HG02970 (cell line): ENCODE measurements at regions not wholly inside any gene's neighbourhood (a gene's known extent, or its start where the extent isn't known, plus 50 kb on each side); places are given as distances from the start of the nearest gene placed in this dataset.

Experiments
- ATAC-seq: cut with Tn5 transposase; IDR thresholded peaks from one replicate; pipeline ENCODE4 v1.9.1; 2021; ENCODE audit warnings: mild to moderate bottlenecking, moderate library complexity, moderate number of reproducible peaks; ENCODE audit not compliant: unreplicated experiment, low FRiP score

DNA sequence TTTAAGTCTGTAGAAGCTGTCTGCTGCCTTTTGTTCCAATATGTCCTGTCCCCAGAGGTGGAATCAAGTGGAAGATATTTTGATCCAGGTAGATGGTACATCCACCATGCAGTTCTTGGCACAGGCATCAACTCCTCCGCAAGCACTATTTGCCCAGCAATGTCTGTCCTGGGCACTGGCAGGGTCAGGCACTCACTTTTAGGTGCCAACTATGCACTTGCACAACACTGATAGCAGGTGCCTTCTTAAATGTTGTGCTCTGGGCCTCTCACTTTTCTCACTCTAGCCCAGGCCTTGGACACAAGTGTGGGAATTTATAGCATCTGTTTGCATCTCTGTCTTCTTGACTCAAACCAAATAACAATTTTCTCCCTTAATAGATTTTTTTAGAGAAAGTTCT lies 140.5 kb upstream of the UBE2E2 start:
- no peak for ATAC-seq

- no peak for ATAC-seq
Measured at GRCh38 chr3:23062982-23063381, 140.1 kb upstream of the UBE2E2 start.

DNA sequence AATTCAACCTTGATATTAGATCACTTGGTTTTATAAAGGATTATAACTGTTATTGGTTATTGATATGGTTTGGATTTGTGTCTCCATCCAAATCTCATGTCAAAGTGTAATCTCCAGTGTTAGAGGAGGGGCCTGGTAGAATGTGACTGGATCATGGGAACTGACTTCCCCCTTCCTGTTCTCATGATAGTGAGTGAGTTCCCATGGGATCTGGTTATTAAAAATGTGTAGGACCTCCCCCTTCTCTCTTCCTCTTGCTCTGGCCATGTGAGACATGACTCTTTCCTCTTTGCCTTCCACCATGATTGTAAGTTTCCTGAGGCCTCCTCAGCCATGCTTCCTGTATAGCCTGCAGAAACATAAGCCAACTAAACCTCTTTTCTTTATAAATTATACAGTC lies 136.0 kb upstream of the UBE2E2 start:
- no peak for ATAC-seq

DNA sequence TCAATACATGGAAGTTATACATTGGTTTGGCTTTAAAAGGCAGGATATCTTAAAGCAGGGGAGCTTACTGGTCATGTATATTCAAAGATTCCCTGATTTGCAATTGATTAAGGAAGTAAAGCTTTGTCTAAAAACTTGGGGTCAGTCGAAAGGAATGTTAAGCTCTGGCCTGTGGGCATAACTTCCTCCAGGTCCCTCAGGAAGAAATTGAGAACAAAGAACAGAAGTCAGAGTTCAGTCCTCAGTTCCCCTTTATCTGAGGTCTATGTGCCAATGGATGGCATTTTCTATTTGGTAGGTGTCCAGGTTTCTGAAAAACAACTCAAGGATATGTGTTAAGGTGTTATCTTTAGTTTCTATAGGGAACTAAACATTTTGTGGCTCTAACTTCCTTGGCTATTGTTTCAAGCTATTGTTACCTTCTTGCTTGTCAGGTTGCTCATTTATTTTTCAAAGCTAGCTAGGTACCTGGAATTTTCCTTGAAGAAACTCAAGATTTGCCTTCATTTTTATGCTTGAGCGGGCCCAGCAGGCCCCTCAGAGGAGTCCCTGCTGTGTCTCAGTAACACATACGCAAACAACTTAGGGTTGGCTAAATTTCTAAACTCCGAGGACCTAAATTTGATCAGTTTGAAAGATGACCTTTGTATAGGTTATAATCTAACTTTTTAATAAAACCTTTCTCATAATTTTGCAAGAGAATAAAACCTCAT lies 135.0 kb upstream of the UBE2E2 start:
- no peak for ATAC-seq

- no peak for ATAC-seq
Measured at GRCh38 chr3:23071296-23071695, 131.8 kb upstream of the UBE2E2 start.

- no peak for ATAC-seq
Measured at GRCh38 chr3:23071758-23072157, 131.4 kb upstream of the UBE2E2 start.

- no peak for ATAC-seq
Measured at GRCh38 chr3:23072693-23073092, 130.4 kb upstream of the UBE2E2 start.

DNA sequence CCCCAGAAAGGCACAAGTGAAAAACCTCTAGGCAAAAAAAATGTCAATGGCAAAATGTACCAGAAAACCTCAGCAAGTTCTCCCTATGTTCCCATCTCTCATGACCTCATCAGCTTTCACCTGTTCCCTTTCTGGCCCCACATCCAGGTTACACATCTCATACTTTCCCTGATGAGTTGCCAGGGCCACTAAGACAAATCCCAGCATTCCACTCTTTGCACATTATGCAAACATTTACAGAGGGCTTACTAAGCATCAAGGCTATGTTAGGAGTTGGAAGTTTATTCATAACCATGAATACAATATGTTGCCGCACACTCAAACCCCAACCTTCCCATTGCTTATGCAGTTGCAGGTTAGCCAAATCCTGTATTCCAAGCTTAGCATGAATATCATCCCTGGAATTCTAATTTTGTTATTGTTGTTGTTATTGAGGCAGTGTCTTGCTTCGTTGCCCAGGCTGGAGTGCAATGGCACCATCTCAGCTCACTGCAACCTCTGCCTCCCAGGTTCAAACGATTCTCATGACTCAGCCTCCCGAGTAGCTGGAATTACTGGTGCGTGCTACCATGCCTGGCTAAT lies 129.3 kb upstream of the UBE2E2 start:
- no peak for ATAC-seq

GRCh38 chr3:23075496-23075895 lies 127.6 kb upstream of the UBE2E2 start:
- ATAC-seq, result no peak

- no peak for ATAC-seq
Measured at GRCh38 chr3:23076437-23076836, 126.7 kb upstream of the UBE2E2 start.

DNA sequence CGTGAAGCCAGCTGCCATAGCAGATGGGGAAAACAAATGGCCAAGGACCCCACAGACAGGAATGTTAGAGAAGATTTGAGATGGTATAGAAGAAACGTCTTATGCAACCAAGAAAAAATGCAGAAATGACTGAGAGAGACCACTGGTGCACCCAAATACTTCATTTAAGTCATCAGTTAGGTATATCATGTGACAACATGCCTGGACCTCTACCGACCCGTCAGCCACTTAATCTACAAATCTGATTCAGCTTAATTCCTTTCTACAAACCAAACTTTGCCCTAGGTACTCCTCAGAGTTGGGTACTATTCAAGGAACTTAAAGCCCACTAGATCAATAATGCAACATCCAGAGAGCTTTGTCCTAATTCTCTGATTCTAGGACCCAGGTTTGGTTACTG lies 126.0 kb upstream of the UBE2E2 start:
- no peak for ATAC-seq

DNA sequence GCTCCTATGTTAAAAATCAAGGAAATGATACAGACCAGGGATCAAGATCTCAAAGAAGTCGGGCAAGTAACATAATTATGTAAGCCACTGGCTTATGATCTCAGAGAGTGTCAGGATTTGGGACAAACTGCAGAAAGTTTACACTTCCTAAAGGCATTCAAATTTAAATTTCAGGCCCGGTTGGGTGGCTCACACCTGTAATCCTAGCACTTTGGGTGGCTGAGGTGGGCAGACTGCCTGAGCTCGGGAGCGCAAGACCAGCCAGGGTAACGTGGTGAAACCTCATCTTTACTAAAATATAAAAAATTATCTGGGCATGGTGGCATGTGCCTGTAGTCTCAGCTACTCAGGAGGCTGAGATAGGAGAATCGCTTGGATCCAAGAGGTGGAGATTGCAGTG lies 124.4 kb upstream of the UBE2E2 start:
- no peak for ATAC-seq

GRCh38 chr3:23079976-23080375 lies 123.2 kb upstream of the UBE2E2 start:
- no peak for ATAC-seq

DNA sequence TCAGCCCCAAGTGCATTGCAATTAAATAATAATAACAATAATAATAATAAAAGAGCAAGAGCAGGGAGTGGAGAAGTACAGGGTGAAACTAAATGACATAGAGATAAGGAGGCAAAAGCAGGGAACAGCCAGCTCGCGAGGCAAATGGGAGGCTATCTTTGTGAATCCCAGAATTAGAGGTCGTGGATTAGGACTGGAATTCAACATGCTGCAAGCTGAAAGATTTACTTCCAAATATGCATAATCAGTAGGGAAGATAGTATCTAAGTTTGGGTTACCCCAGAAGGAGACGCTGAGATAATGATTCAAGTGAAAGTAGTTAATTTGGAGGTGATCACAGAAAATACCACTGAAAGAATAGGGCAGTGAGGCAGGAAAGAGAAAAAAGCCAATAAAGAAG lies 119.4 kb upstream of the UBE2E2 start:
- ATAC-seq, result no peak

DNA sequence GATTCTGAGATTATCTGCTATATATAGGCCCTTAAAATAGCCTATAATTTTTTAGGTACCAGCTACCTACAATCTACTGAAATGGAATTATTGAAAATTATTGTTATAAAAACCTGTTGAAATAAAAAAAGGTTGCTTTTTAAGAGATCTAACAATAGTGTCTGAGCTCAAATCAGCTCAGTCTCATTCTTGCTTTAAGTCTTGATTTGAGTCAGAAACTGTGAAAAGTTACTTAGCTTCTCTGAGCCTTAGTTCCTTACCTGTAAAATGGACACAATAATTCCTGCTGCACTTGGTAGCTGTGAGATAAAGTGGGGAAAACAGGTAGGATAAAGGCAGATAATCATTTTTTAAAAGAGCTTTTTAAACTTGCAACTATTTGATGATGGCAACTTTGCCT lies 118.8 kb upstream of the UBE2E2 start:
- ATAC-seq, result no peak

DNA sequence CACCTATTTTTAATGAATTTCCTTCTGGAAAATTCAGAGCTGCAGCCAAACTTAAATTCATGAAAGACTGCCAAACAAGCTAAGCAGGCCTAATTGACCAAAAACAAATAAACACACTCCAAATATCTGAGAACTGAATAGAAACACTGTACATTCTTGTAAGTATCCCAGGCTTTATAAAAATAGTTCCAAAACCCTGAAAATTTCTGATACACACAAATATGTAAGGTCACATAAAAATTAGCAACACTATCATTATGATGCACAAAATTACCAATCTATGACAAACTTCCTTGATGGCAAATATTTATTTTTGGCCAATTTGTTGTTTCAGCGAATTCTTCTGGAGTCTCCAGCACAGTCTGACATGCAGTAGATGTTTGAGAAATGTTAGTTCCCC lies 117.9 kb upstream of the UBE2E2 start:
- no peak for ATAC-seq

GRCh38 chr3:23086331-23086730 lies 116.8 kb upstream of the UBE2E2 start:
- no peak for ATAC-seq

DNA sequence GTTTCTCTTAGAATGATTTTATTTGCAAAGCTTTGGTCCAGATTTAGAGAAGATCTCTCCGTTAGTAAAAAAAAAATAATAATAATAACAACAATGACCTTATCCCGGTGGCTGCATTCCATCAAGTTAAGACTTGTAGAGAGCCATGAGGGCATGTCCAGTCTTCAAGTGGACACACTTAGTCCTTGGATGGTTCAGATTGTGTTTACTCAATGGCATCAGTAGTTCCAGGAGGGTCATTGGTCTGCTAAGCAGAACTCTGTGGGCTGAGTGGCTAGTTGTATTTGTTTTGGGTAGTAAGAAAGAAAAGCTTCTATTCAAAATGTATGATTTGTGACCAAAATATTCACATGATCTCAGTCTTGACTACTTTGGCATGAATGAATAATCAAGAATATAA lies 116.3 kb upstream of the UBE2E2 start:
- ATAC-seq, result no peak

DNA sequence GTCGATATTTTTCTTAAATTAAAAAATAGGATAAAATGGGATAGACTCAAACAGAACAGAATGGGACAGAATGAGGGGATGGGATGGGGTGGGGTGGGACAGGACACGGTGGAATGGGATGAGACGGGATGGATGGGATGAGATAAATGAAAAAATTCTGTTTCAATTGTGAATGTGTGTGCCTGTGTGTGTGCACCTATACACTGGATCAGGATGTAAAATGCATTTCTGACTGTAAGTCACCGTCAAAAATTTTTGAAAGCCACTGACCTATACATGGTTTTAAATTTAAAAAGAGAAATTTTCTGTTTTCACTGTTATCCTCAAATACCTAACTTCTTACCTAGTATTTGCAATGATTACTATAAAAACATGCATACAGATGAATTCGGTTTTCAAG lies 108.7 kb upstream of the UBE2E2 start:
- ATAC-seq, result no peak

DNA sequence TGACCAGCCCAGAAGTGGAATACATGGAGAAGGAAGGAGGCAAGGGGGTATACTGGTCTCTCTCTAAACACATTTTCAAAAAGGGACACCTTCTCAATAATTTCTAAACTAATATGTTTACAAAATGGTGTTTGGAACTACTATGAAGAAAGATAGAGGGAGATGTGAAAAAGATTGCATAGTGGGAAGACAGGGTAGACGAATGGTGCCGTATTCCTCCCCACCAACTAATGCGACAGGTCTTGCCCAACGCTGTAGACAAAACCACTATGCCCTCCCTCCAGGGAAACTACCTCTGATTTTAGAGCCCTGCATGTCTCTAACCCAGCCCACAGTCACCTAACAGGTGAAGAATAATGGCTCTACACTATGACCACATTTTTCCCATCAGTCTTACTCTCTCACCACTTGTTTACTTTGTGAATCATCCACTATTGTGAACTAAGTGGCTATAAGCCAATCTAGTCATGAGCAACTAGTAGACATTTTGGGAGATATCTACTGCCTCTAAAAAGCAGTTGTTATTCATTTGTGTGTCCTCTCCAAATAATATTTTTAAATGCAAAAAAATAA lies 108.2 kb upstream of the UBE2E2 start:
- ATAC-seq, result no peak

DNA sequence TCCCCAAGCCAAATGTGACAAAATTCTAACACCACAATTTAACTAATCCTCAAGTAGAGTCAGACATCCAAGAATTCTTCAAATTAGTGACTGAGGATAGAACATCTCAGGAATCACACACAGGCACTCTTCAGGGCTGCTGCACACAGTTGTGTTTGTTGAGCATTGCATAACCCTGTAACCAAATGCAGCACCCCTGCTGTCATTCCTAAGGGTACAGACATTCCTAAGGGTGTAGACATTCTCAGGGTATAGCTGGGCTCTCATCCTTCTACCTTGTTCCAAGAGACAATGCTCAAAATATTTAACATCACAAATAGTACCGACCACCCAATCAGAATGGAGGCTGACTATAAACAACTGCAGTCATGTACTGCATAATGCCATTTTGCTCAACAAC lies 107.1 kb upstream of the UBE2E2 start:
- ATAC-seq, result no peak

DNA sequence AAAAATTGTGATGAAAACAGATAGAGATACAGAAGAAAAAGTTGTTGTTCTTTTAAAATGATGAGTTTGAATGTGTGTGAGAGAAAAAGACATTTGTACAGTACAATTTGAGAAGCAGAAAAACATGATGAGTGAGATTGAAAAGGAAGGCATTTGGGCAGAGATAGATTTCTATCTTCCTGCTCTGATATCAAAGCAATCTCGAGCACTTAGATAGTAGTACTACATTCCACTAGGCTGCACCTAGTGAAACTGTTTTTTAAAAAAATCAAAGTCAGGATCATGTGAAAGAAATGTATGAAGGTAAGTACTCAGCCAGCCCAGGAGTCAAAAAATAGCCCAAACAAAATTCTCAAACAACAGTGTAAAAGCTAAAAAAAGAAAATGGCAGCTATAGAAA lies 104.1 kb upstream of the UBE2E2 start:
- ATAC-seq, result no peak
